ENCODE measurements at regions not wholly inside any gene's neighbourhood (a gene's known extent, or its start where the extent isn't known, plus 50 kb on each side); places are given as distances from the start of the nearest gene placed in this dataset.
"Not testable (repeated sequence)": the region's sequence is repeated elsewhere in the genome, so short reads cannot be mapped to it uniquely, and the experiment has no call there.

GRCh38 chr6:167404385-167405049 lies 79.6 kb downstream of the TTLL2 start:
- no peak overlapping the region for H3K27ac ChIP-seq
- no peak for TF ChIP-seq ZFX (IDR thresholded peaks at IDR 0.05)
- TF ChIP-seq, protein P1, sequence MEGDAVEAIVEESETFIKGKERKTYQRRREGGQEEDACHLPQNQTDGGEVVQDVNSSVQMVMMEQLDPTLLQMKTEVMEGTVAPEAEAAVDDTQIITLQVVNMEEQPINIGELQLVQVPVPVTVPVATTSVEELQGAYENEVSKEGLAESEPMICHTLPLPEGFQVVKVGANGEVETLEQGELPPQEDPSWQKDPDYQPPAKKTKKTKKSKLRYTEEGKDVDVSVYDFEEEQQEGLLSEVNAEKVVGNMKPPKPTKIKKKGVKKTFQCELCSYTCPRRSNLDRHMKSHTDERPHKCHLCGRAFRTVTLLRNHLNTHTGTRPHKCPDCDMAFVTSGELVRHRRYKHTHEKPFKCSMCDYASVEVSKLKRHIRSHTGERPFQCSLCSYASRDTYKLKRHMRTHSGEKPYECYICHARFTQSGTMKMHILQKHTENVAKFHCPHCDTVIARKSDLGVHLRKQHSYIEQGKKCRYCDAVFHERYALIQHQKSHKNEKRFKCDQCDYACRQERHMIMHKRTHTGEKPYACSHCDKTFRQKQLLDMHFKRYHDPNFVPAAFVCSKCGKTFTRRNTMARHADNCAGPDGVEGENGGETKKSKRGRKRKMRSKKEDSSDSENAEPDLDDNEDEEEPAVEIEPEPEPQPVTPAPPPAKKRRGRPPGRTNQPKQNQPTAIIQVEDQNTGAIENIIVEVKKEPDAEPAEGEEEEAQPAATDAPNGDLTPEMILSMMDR (conservative IDR thresholded peaks at IDR 0.05): no peak

GRCh38 chr6:167405778-167406532 lies 81.1 kb downstream of the TTLL2 start:
- H3K27ac ChIP-seq: no peak overlapping the region
- TF ChIP-seq, protein P1 (conservative IDR thresholded peaks at IDR 0.05): no peak
- no peak for TF ChIP-seq ZFX (IDR thresholded peaks at IDR 0.05)

GRCh38 chr6:167406533-167407238 lies 81.8 kb downstream of the TTLL2 start:
- H3K27ac ChIP-seq: not testable (repeated sequence)

DNA sequence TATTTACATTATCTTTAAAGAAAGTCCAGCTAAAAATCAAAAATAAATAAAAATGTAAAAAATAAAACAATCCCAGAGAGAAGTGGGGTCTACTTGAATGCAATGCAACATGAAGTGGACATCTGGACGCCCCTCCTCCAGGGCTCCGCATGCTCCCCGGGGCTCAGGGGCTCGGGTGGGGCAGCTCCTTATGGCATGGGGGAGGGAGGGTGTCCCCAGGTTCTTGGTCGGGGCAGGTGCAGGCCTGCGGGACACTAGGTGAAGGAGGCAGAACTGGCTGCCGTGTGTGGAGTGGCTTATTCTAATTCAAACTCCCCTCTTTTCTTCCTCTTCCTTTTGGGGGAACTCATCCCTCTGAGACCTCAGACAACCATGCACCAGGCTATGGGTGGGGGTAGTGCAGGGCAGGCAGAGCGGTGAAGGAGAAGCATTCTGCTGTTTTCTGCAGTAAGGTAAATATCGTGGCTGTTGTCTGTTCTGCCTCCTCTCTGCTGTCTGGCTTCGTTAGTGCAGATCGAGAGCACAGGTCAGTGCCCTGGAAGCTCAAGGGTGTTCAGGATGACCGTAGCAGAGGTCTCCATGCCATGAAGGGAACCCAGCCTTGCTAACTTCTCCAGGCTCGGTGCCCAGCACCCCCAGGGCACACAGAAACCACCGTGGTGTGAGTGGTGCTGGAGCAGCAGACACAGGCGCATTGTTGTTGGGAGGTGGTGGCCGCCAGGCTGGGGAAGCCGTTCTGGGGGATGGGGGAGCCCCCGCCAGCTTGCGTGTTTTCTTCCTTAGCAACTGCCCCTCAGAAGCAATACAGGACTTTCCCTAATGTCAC lies 82.6 kb downstream of the TTLL2 start:
- TF ChIP-seq, protein P1 (conservative IDR thresholded peaks at IDR 0.05): no peak
- no peak for TF ChIP-seq ZFX (IDR thresholded peaks at IDR 0.05)
- H3K27ac ChIP-seq: no peak overlapping the region

GRCh38 chr6:167408235-167408869 lies 83.5 kb downstream of the TTLL2 start:
- TF ChIP-seq, protein P1 (conservative IDR thresholded peaks at IDR 0.05): no peak
- no peak for TF ChIP-seq ZFX (IDR thresholded peaks at IDR 0.05)
- H3K27ac ChIP-seq: no peak overlapping the region

GRCh38 chr6:167409079-167409478 lies 84.2 kb downstream of the TTLL2 start:
- no peak overlapping the region for H3K27ac ChIP-seq
- TF ChIP-seq ZFX (IDR thresholded peaks at IDR 0.05): no peak
- TF ChIP-seq, protein P1 (conservative IDR thresholded peaks at IDR 0.05): no peak

GRCh38 chr6:167409694-167410093 lies 84.8 kb downstream of the TTLL2 start:
- H3K27ac ChIP-seq: no peak overlapping the region
- TF ChIP-seq ZFX (IDR thresholded peaks at IDR 0.05): no peak
- TF ChIP-seq, protein P1 (conservative IDR thresholded peaks at IDR 0.05): no peak

Measured in C4-2B (cell line).